Endothelial cell of umbilical vein (primary cell): ENCODE measurements at regions not wholly inside any gene's neighbourhood (a gene's known extent, or its start where the extent isn't known, plus 50 kb on each side); places are given as distances from the start of the nearest gene placed in this dataset.
"Not testable (repeated sequence)": the region's sequence is repeated elsewhere in the genome, so short reads cannot be mapped to it uniquely, and the experiment has no call there.

Source experiments
- BruUV-seq: library from RNA; stranded (reverse); fragments of 400-500 nt; replicated peaks from 2 replicates; lab custom pipeline; 2021; lab: Mats Ljungman, UMichigan
- CTCF ChIA-PET: fragments of 300-600, 350-600 bp; sonication (Branson Sonifier 250); formaldehyde crosslinking; loops from one replicate; lab custom pipeline; 2021; ENCODE audit warnings: antibody characterized with exemption, inconsistent platforms; lab: Charles Lee
- POLR2A ChIA-PET: fragments of 300-600, 350-600 bp; sonication (Branson Sonifier 250); formaldehyde crosslinking; loops from one replicate; lab custom pipeline; 2021; ENCODE audit warnings: antibody characterized with exemption, inconsistent platforms; lab: Charles Lee
- DNase-seq: peaks from one replicate; pipeline ENCODE4 v3.0.0-alpha.2; 2011; ENCODE audit warnings: low read depth, low spot score
- FAIRE-seq: peaks from 2 replicates; lab custom pipeline; 2011; peaks lifted over from hg19 to GRCh38; lab: Jason Lieb, UNC
- H2AFZ ChIP-seq: 2 replicates; pipeline ENCODE4 v1.6.0; 2012; ENCODE audit warnings: low read depth, low read length, control low read depth, inconsistent platforms
- H3K27ac ChIP-seq: 2 replicates; pipeline ENCODE4 v1.5.1; 2011; ENCODE audit warnings: low read depth, mild to moderate bottlenecking, control low read depth, low read length, moderate library complexity; ENCODE audit not compliant: insufficient read depth
- H3K27me3 ChIP-seq, 2 experiments: 2 replicates each; pipeline versions ENCODE4 v1.6.0 to v1.6.1; 2011; ENCODE audit warnings: low read length in 2 of 2, mixed read lengths in 1 of 2; ENCODE audit not compliant: control insufficient read depth in 2 of 2, insufficient read depth in 2 of 2
- H3K36me3 ChIP-seq, 2 experiments: 2 replicates in 1 of 2; 3 replicates in 1 of 2; pipeline ENCODE4 v1.5.1; 2011; ENCODE audit warnings: low read length in 2 of 2, mild to moderate bottlenecking in 1 of 2, moderate library complexity in 1 of 2; ENCODE audit not compliant: control insufficient read depth in 2 of 2, insufficient read depth in 2 of 2; ENCODE audit errors: extremely low read depth in 1 of 2
- H3K4me1 ChIP-seq: 3 replicates; pipeline ENCODE4 v1.5.1; 2011; ENCODE audit warnings: mild to moderate bottlenecking, low read length; ENCODE audit not compliant: control insufficient read depth, insufficient read depth; ENCODE audit errors: extremely low read depth
- H3K4me2 ChIP-seq: 2 replicates; pipeline ENCODE4 v1.6.1; 2011; ENCODE audit warnings: low read length, control low read depth, mixed read lengths; ENCODE audit not compliant: insufficient read depth
- H3K4me3 ChIP-seq, 3 experiments: fragments of 200-600 bp in 1 of 3; sonication (generic), shearing (Covaris generic) in 1 of 3; replicated peaks in 1 of 3; 2 replicates each; pipeline ENCODE4 v1.5.1; 2011 to 2016; ENCODE audit warnings: control low read depth in 3 of 3, low read length in 3 of 3, mild to moderate bottlenecking in 2 of 3, inconsistent platforms in 1 of 3, low read depth in 1 of 3, moderate library complexity in 1 of 3; ENCODE audit not compliant: insufficient read depth in 1 of 3
- H3K79me2 ChIP-seq: 2 replicates; pipeline ENCODE4 v1.6.0; 2012; ENCODE audit warnings: low read length, inconsistent platforms; ENCODE audit not compliant: control insufficient read depth, insufficient read depth
- H3K9ac ChIP-seq: replicated peaks from 2 replicates; pipeline ENCODE3; 2011; ENCODE audit warnings: low read length, control low read depth; ENCODE audit not compliant: insufficient read depth; ENCODE audit errors: extremely low read depth
- H3K9me1 ChIP-seq: replicated peaks from 3 replicates; pipeline ENCODE4 v1.6.0; 2011; ENCODE audit warnings: mild to moderate bottlenecking, low read length; ENCODE audit not compliant: control insufficient read depth, insufficient read depth; ENCODE audit errors: extremely low read depth
- H3K9me3 ChIP-seq: replicated peaks from 2 replicates; pipeline ENCODE4 v1.5.1; 2012; ENCODE audit warnings: low read length, inconsistent platforms; ENCODE audit not compliant: control insufficient read depth, insufficient read depth
- H4K20me1 ChIP-seq: replicated peaks from 2 replicates; pipeline ENCODE3; 2011; ENCODE audit warnings: mild to moderate bottlenecking, low read length; ENCODE audit not compliant: control insufficient read depth, insufficient read depth; ENCODE audit errors: extremely low read depth
- EZH2 ChIP-seq: IDR thresholded peaks from 2 replicates; pipeline ENCODE4 v1.6.1; 2012; ENCODE audit warnings: borderline replicate concordance, low read depth, mild to moderate bottlenecking, moderate library complexity, low read length, inconsistent platforms; ENCODE audit not compliant: severe bottlenecking
- FOS ChIP-seq: IDR thresholded peaks from 2 replicates; pipeline ENCODE4 v1.6.1; 2011; ENCODE audit warnings: mild to moderate bottlenecking, low read length, moderate library complexity, borderline replicate concordance; ENCODE audit not compliant: insufficient read depth
- GATA2 ChIP-seq: IDR thresholded peaks from 2 replicates; pipeline ENCODE4 v1.7.0; 2011; ENCODE audit warnings: low read depth, mild to moderate bottlenecking, moderate library complexity, mixed read lengths, low read length; ENCODE audit not compliant: insufficient read length, insufficient read depth
- JUN ChIP-seq: IDR thresholded peaks from 2 replicates; pipeline ENCODE4 v1.6.1; 2011; ENCODE audit warnings: borderline replicate concordance, low read depth; ENCODE audit not compliant: insufficient read length, insufficient read depth
- MYC ChIP-seq: IDR thresholded peaks from one replicate; pipeline ENCODE4 v1.6.1; 2011; ENCODE audit warnings: mild to moderate bottlenecking, low read depth, low read length
- POLR2A ChIP-seq: IDR thresholded peaks from 2 replicates; pipeline ENCODE4 v1.6.1; 2012; ENCODE audit warnings: low read depth, mild to moderate bottlenecking, control low read depth, low read length
- POLR2AphosphoS5 ChIP-seq: IDR thresholded peaks from 2 replicates; pipeline ENCODE4 v1.6.1; 2012; ENCODE audit warnings: low read depth, mild to moderate bottlenecking, control low read depth, low read length, moderate library complexity; ENCODE audit not compliant: insufficient read depth
- dilution Hi-C: fragments of 300-500 bp; cut with MboI; formaldehyde crosslinking; loops from one replicate; pipeline ENCODE4 v1.15.0; 2019; ENCODE audit warnings: low sequenced_read_pairs; ENCODE audit not compliant: extremely low pct_ligation_motif_present
- intact Hi-C: fragments of 100-400 bp; cut with micrococcal nuclease; formaldehyde crosslinking; loops from one replicate; pipeline ENCODE4 v1.10.0; 2022
- TF ChIP-seq, protein P1 (sequence below): IDR thresholded peaks from 2 replicates; pipeline ENCODE4 v1.6.1; 2011; ENCODE audit not compliant: insufficient read depth, insufficient read length
- TF ChIP-seq, protein P2 (sequence below), 2 donors: IDR thresholded peaks; 1 replicate in 1 of 2; 2 replicates in 1 of 2; pipeline ENCODE4 v1.5.1; 2011; ENCODE audit warnings: low read length in 2 of 2, mild to moderate bottlenecking in 2 of 2, moderate library complexity in 2 of 2, control low read depth in 1 of 2, inconsistent platforms in 1 of 2, low read depth in 1 of 2; ENCODE audit not compliant: insufficient read depth in 1 of 2; ENCODE audit errors: extremely low read depth in 1 of 2

DNA sequence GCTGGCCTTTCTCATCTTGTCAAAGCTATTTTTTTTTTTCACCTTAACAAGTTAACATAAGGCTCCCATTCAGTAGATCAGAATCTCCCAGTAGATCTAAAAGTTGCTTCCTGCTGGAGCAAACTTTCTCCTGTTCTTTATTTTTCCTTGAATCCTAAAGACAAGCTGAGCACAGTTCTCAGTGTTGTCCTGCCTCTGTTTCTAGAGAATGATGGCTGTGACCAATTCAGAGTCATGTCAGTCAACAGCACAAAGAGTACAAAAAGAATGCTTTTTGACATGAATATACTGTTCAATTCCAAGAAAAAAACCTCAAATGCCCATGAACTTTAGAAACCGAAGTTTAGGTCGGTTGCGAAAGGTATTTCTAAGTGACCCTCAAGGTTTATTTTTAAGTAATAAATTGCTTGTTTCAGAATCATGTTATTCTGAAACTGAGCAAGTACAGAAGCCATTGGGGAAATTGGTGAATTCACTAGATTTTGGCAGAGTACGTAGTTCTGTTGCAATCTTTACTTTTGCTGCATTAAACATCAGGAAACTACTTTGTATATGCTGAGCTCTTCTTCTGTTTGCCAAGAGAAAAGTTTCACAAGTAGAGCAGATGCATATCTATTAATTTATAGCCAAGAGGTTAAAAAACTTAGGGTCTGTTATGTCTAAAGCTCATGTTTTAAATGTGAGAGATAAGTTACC lies 161.7 kb upstream of the RPS23 start:
- H4K20me1 ChIP-seq, result no peaks in the 10 kb centered on the region
- no peaks in the 10 kb centered on the region for H3K4me1 ChIP-seq
- no peaks in the 10 kb centered on the region for H3K36me3 ChIP-seq
- no peaks in the 10 kb centered on the region for H3K9me1 ChIP-seq
- POLR2A ChIA-PET, result no interaction called here
- H3K79me2 ChIP-seq, result no peaks in the 10 kb centered on the region
- H3K27me3 ChIP-seq, result no peaks in the 10 kb centered on the region
- H3K27ac ChIP-seq, result no peak overlapping the region
- H2AFZ ChIP-seq, result no peak overlapping the region
- H3K4me3 ChIP-seq, result no peak overlapping the region
- H3K9me3 ChIP-seq, result no peaks in the 10 kb centered on the region
- intact Hi-C loops, result no loop called here
- no peak overlapping the region for H3K9ac ChIP-seq
- dilution Hi-C loops, result no loop called here
- no peak for DNase-seq
- CTCF ChIA-PET, result interaction anchor here (1.4 kb wide), 1 partner anchor 19 kb away, joined by 3 read pairs; no protein-coding TSS in a partner anchor
- TF ChIP-seq MYC, result no peak
- TF ChIP-seq EZH2, result no peak
- TF ChIP-seq, protein P1, sequence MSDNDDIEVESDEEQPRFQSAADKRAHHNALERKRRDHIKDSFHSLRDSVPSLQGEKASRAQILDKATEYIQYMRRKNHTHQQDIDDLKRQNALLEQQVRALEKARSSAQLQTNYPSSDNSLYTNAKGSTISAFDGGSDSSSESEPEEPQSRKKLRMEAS, result no peak
- TF ChIP-seq GATA2, result no peak
- TF ChIP-seq POLR2A, result no peak
- TF ChIP-seq, protein P2, sequence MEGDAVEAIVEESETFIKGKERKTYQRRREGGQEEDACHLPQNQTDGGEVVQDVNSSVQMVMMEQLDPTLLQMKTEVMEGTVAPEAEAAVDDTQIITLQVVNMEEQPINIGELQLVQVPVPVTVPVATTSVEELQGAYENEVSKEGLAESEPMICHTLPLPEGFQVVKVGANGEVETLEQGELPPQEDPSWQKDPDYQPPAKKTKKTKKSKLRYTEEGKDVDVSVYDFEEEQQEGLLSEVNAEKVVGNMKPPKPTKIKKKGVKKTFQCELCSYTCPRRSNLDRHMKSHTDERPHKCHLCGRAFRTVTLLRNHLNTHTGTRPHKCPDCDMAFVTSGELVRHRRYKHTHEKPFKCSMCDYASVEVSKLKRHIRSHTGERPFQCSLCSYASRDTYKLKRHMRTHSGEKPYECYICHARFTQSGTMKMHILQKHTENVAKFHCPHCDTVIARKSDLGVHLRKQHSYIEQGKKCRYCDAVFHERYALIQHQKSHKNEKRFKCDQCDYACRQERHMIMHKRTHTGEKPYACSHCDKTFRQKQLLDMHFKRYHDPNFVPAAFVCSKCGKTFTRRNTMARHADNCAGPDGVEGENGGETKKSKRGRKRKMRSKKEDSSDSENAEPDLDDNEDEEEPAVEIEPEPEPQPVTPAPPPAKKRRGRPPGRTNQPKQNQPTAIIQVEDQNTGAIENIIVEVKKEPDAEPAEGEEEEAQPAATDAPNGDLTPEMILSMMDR (IDR thresholded peaks at IDR 0.05; ENCODE audit: extremely low read depth in 1 of 2, insufficient read depth in 1 of 2, low read depth in 1 of 2, low read length in 2 of 2), result no peak
- no peak for TF ChIP-seq JUN
- TF ChIP-seq FOS, result no peak
- TF ChIP-seq POLR2AphosphoS5, result no peak
- no peak for FAIRE-seq
- BruUV-seq, result no TSS peak
- no peak overlapping the region for H3K4me2 ChIP-seq

DNA sequence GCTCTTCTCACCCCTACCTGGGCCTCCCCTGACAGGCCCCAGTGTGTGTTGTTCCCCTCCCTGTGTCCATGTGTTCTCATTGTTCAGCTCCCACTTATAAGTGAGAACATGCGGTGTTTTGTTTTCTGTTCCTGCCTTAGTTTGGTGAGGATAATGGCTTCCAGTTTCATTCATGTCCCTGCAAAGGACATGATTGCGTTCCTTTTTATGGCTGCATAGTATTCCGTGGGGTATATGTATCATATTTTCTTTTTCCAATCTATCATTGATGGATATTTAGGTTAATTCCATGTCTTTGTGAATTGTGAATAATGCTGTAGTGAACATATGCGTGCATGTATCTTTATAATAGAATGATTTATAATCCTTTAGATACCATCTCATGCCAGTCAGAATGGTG lies 159.4 kb upstream of the RPS23 start:
- DNase-seq, CTCF ChIA-PET, intact Hi-C loops, H3K9ac ChIP-seq, H2AFZ ChIP-seq, H3K4me1 ChIP-seq, H3K4me3 ChIP-seq, BruUV-seq, dilution Hi-C loops, H3K9me3 ChIP-seq, POLR2A ChIA-PET, H3K27ac ChIP-seq, FAIRE-seq, H4K20me1 ChIP-seq, H3K27me3 ChIP-seq, H3K4me2 ChIP-seq, H3K9me1 ChIP-seq, H3K36me3 ChIP-seq, H3K79me2 ChIP-seq: not testable (repeated sequence)
